HG03457 (cell line): ENCODE measurements at regions not wholly inside any gene's neighbourhood (a gene's known extent, or its start where the extent isn't known, plus 50 kb on each side); places are given as distances from the start of the nearest gene placed in this dataset.
"Not testable (repeated sequence)": the region's sequence is repeated elsewhere in the genome, so short reads cannot be mapped to it uniquely, and the experiment has no call there.

Source experiments
- ATAC-seq: cut with Tn5 transposase; IDR thresholded peaks from one replicate; pipeline ENCODE4 v1.9.1; 2021; ENCODE audit warnings: moderate number of reproducible peaks; ENCODE audit not compliant: unreplicated experiment

GRCh38 chr9:104980039-104980654 lies 52.2 kb upstream of the ABCA1 start:
- ATAC-seq = no peak

- ATAC-seq = no peak
These were observed 53.7 kb upstream of the ABCA1 start for GRCh38 chr9:104981543-104982129.

GRCh38 chr9:104982543-104982942 lies 54.6 kb upstream of the ABCA1 start:
- ATAC-seq = no peak

GRCh38 chr9:104983491-104983890 lies 55.5 kb upstream of the ABCA1 start:
- ATAC-seq = no peak

- no peak for ATAC-seq
These were observed 56.2 kb upstream of the ABCA1 start for GRCh38 chr9:104984121-104984520.

- ATAC-seq = no peak
These were observed 56.6 kb upstream of the ABCA1 start for GRCh38 chr9:104984542-104984941.

- ATAC-seq = no peak
These were observed 57.0 kb upstream of the ABCA1 start for GRCh38 chr9:104984948-104985347.

GRCh38 chr9:104986096-104986495 lies 58.1 kb upstream of the ABCA1 start:
- no peak for ATAC-seq

- no peak for ATAC-seq
These were observed 59.8 kb upstream of the ABCA1 start for GRCh38 chr9:104987743-104988142.

- ATAC-seq = no peak
These were observed 60.6 kb upstream of the ABCA1 start for GRCh38 chr9:104988539-104988938.

GRCh38 chr9:104991144-104991953 lies 63.4 kb upstream of the ABCA1 start:
- peak; percentile 82 for ATAC-seq

GRCh38 chr9:104992659-104993058 lies 64.7 kb upstream of the ABCA1 start:
- ATAC-seq = no peak

- no peak for ATAC-seq
These were observed 65.5 kb upstream of the ABCA1 start for GRCh38 chr9:104993291-104993963.

- no peak for ATAC-seq
These were observed 69.6 kb upstream of the ABCA1 start for GRCh38 chr9:104997536-104997935.

GRCh38 chr9:104999136-104999535 lies 71.2 kb upstream of the ABCA1 start:
- no peak for ATAC-seq

GRCh38 chr9:105000529-105000928 lies 72.6 kb upstream of the ABCA1 start:
- not testable (repeated sequence) for ATAC-seq

GRCh38 chr9:105004466-105005090 lies 76.6 kb upstream of the ABCA1 start:
- no peak for ATAC-seq

- ATAC-seq = no peak
These were observed 77.2 kb upstream of the ABCA1 start for GRCh38 chr9:105005186-105005585.

GRCh38 chr9:105006514-105006913 lies 78.6 kb upstream of the ABCA1 start:
- ATAC-seq = no peak

GRCh38 chr9:105007143-105007542 lies 79.2 kb upstream of the ABCA1 start:
- ATAC-seq = no peak

GRCh38 chr9:105010089-105010488 lies 82.1 kb upstream of the ABCA1 start:
- not testable (repeated sequence) for ATAC-seq
